ENCODE measurements at regions not wholly inside any gene's neighbourhood (a gene's known extent, or its start where the extent isn't known, plus 50 kb on each side); places are given as distances from the start of the nearest gene placed in this dataset.
"Not testable (repeated sequence)": the region's sequence is repeated elsewhere in the genome, so short reads cannot be mapped to it uniquely, and the experiment has no call there.

DNA sequence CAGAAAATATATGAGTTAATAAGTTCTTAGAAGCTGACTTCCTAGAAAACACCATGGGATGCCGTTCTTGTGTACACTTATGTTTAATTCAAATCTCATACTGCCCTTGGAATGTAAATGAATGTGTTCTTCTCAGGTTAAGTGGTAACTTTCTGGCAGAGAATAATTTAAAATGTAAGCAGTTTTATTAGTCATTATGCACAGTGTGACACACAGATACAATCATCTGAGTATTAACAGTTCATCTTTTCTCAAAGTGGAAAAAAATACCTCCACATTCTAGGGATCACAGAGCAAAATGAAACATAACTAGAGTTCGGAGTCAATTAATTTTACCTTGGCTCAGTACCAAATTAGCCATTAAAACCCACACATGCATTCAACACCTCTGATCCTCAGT is 508.1 kb downstream of the CDH9 start:
- no peak for DNase-seq

DNA sequence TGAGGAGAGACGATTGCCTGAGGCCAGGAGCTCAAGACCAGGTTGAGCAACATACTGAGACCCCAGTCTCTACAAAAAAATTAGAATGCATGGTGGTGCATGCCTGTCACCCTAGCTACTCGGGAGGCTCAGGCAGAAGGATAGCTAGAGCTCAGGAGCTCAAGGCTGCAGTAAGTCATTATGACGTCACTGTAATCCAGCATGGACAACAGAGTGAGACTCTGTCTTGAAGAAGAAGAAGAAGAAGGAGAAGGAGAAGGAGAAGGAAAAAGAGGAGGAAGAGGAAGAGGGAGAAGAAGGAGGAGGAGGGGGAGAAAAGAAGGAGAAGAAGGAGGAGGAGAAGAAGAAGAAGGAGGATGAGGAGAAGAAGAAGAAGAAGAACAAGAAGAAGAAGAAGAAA is 519.1 kb downstream of the CDH9 start:
- DNase-seq, result no peak

GRCh38 chr5:26518065-26518464 is 520.3 kb downstream of the CDH9 start:
- no peak for DNase-seq

DNA sequence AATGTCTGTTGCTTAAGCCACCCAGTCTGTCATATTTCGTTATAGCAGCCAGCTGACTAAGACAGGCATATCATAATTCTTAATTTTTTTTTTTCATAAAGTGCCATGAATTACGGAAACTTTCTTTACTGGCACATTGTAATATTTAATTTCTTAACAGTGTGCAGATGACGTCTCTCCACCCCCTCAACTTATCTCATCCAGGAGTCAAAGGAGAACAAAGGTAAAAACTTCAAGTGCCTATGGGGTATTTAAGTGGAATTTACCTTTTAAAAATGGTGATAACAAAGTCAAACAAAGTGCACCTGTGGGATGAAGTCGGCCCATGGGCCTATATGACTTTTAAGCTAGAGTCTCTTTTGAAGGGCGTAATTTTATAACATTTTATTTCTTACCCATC is 539.4 kb downstream of the CDH9 start:
- DNase-seq, result no peak

GRCh38 chr5:26495437-26495836 is 542.9 kb downstream of the CDH9 start:
- DNase-seq, result no peak

DNA sequence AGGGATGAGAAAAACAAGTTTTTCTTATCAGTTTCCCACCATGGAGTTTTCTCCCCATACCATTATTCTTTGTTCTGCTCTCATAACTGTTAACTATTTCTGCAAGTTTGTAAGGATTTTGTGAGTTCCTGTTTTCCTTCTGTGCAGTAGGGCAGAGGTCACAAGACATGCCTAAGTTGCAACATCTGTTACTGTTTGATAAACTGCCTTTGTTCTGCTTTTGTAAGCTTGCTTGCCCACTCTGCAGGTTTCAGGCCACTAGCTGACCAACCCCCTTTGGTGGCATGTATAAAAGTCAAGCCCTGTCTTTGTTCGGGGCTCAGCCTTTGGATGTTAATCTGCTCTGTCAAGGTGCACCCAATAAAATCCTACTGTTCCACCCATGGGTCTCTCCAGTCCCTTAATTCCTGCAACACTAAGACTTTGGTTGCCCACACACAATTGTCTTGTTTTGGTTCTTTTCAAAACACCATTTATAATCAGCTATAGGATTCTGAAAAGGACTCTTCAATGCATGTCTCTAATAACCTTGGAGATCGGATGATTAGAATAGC is 545.4 kb downstream of the CDH9 start:
- no peak for DNase-seq

DNA sequence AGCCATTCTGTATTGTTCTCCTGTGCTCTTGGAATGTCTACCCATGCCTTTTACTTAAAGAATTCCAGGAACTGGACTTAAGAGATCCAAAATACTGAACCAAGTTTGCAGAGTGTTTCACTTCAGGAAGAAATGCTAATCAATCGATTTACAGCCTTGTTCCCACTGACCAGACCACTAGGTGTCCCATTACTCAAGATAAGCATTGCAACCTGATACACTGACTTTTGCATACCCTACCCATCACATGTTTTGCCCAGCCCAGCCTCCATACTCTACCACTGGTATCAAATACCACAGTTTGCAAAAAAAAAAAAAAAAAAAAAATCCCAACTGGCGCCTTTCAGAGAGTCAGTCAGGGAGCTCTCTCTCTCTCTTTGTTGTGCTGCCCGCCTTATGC is 550.8 kb downstream of the CDH9 start:
- no peak for DNase-seq

GRCh38 chr5:26486631-26487030 is 551.8 kb downstream of the CDH9 start:
- DNase-seq, result no peak

DNA sequence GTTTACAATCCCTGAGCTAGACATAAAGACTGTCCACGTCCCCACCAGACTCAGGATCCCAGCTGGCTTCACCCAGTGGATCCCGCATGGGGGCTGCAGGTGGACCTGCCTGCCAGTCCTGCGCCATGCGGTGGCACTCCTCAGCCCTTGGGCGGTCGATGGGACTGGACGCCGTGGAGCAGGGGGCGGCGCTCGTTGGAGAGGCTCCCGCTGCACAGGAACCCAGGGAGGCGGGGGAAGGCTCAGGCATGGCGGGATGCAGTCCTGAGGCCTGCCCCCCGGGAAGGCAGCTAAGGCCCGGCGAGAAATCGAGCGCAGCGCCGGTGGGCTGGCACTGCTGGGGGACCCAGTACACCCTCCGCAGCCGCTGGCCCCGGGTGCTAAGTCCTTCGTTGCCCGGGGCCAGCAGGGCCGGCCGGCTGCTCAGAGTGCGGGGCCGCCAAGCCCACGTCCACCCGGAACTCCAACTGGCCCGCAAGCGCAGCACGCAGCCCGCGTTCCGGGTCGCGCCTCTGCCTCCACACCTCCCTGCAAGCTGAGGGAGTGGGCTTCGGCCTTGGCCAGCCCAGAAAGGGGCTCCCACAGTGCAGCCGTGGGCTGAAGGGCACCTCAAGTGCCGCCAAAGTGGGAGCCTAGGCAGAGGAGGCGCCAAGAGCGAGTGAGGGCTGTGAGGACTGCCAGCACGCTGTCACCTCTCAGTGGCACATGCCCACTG is 553.1 kb downstream of the CDH9 start:
- not testable (repeated sequence) for DNase-seq

DNA sequence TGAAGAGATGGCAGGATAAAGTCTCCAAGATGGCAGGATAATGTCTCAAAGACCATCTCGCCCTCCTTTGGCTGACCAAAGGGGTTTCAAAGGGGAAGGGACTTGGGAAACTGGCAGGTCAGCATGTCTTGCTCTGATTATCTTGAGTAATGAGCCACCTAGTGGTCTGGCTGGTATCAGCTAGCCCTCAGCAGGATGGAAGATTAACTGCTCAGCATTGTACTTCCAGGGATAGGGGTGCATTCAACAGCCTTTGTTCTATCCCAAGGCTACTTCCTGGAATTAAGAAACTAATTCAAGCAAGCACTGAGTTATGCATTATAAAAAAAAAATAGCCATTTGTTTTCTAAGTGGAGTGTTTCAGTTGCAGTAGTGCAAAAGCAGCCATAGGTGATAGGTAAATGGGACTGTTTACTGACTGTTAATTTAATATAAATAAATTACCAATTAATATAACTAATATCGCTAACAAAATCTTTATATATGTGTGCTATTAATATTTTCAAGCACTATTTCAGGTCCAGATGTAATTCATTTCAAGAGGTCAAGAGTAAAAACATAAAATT is 555.5 kb downstream of the CDH9 start:
- no peak for DNase-seq

GRCh38 chr5:26482076-26482809 is 556.1 kb downstream of the CDH9 start:
- no peak for DNase-seq

- DNase-seq, result no peak
Observed at GRCh38 chr5:26470439-26470838, 567.9 kb downstream of the CDH9 start.

DNA sequence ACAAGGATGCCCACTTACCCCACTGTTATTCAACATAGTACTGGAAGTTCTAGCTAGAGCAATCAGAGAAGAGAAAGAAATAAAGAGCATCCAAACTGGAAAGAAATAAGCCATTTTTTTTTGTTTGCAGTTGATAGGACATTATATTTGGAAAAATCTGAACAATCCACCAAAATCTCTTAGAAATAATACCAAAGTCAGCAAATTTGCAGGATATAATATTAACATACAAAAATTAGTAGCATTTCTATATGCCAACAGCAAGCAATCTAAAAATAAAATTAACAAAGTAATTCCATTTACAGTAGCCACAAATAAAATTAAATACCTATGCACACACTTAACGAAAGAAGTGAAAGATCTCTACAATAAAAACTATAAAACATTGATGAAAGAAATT is 599.3 kb downstream of the CDH9 start:
- no peak for DNase-seq

- DNase-seq, result no peak
Observed at GRCh38 chr5:26434688-26435087, 603.7 kb downstream of the CDH9 start.

DNA sequence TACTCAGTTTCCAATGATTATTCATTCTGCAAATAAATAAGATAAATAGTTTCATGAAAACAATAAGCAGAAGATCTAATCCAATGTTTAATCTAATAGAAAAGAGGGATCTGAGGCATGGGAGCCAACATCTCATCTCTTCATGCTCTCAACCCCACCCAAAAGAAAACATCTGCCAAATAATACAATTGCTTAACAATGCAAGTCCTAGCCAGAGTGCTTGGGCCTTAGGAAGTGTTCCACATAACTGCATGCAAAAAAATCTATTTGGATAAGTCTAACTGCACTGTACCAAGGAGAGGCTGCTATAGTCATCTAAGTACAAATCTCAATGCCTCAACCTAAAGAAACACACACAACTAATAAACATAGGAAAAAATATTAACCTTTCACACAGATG is 606.0 kb downstream of the CDH9 start:
- DNase-seq, result no peak

GRCh38 chr5:26430323-26430722 is 608.1 kb downstream of the CDH9 start:
- no peak for DNase-seq

DNA sequence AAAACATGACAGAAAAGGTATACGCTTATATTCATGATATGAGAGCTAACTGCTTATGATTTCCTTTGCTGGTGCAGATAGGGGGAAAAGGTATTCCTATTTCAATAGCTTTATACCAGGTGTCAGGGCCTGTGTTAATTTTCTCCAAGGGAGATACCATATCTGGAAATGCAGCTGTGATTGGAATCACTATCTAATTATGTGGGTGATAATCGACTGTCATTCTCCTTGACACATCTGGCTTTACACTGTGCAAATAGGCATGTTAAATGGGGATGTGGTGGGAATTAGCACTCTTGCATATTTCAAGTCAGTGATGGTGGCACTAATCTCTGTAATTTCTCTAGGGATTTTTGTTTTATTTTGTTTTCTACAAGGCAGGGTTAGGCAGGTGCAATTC is 611.1 kb downstream of the CDH9 start:
- DNase-seq, result no peak

GRCh38 chr5:26419987-26420386 is 618.4 kb downstream of the CDH9 start:
- no peak for DNase-seq

DNA sequence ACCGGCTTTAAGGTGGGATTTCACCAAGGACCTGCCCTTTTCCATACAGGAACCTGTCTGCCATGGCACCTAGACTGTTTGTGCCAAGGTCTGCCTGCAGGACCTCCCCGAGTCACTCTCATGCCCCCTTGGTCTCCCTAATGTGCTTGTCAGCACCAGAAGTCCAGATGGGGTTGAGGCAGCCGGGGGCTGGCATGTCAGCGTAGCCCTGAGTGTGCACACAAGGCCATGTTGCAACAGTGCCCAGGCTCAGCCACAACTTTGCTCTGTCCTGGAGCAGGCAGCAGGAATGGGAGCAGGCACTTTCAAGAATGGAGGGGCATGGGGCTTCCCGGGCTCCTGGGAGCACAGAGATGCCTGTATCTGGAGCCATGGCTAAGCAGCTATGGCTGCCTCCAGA is 621.5 kb downstream of the CDH9 start:
- no peak for DNase-seq

DNA sequence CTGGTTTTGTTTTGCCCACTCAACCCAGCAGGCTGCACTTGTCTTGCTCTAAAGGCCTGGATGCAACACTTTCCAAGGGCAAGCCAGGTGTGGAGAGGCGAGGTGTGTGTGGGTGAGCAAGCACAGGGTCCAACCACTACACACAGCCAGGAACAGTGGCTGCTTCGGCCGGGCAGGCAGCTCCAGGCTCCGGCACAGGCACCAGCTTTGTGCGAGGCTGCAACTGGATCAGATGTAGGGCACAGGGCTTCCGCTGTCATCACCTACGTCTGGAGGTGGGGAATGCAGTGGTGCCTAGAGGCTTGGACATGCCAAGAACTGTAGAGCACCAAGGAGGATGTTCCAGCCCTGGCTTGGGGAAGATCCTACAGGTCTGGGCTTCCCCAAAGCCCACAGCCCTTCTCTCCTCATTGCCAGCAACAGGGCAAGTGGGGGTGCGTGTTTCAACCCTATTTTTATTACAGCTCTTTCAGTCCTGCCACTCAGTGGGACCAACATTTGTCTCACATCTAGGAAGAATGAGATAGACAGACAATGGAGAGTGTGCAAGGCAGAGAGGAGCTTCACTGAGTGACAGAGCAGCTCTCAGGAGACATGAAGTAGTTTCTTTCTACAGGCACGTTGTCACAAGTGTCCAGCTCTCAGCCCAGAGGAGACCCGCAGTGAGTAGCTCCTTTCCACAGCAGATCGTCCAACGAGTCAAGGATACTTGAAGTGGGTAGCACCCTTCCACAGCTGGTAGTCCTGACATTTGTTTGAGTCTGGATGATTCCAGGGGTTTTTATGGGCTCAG is 622.2 kb downstream of the CDH9 start:
- no peak for DNase-seq

DNA sequence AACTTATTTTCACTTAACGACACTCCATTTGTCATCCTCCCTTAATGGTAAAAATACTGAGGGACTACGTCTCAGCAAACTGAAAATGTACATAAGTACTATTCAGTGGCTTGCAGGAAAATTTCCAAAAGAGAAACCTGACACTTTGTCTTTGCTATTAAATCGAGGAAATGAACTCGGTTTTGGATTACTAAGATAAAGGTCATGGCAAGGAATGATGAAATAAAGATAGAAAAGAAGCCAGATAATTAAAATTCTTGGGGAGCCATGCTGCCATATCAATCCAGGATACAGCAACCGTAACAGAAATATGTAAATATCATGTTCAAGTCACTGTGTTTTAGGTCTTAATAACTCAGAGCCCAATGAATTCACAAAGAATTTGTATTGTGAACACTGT is 647.8 kb downstream of the CDH9 start:
- DNase-seq, result no peak

DNA sequence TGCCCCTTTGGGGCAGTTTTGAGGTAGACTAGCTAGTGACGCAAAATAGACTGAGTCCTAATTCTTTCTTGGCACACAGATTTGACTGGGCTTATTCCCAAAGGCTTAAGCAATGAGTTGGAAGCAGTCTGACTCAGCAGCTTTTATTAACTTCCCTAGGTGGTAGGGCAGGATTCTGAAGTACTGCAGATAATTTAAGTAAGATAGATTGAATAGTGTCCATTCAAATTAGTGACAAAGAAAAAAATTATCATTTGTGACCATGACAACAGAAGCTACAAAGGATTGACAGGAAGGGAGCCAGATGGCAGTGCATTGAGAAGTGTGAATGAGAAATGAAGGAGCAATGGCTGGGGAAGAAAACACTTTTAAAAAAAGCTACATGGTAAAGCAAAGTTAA is 649.4 kb downstream of the CDH9 start:
- no peak for DNase-seq

DNA sequence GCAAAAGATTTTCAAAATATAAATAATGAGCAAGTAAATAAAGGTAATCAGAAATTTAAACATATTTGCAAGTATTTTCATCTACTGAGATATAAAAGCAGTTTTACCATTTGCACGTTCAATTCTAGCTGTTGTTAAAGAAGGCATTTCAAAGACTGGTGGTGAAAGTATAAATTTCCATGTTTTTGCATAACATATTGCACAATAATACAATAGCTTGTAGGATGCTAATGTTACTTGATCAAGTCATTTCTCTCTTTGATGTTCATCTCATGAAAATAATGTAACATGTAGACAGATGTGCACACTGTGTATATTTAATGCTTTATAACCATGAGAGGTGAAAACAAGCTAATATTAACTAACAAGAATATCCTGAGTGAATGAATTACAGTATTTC is 651.9 kb downstream of the CDH9 start:
- DNase-seq, result no peak
